DOHH2 (cell line): ENCODE measurements at regions not wholly inside any gene's neighbourhood (a gene's known extent, or its start where the extent isn't known, plus 50 kb on each side); places are given as distances from the start of the nearest gene placed in this dataset.

ENCODE experiments used
- H3F3A ChIP-seq: fragments of 200-600 bp; sonication (generic), shearing (Covaris generic); 2 replicates; pipeline ENCODE4 v1.6.0; 2016; ENCODE audit warnings: antibody characterized with exemption, mild to moderate bottlenecking; ENCODE audit not compliant: control insufficient read depth, insufficient read depth
- H3K27ac ChIP-seq: fragments of 200-600 bp; sonication (generic); 2 replicates; pipeline ENCODE4 v1.5.1; 2014; ENCODE audit warnings: low read depth, mild to moderate bottlenecking, low read length, moderate library complexity
- H3K27me3 ChIP-seq: fragments of 200-600 bp; sonication (generic); 2 replicates; pipeline ENCODE4 v1.6.1; 2014; ENCODE audit warnings: mild to moderate bottlenecking, low read length, mixed read lengths; ENCODE audit not compliant: control insufficient read depth
- H3K36me3 ChIP-seq: fragments of 200-600 bp; sonication (generic); 2 replicates; pipeline ENCODE4 v1.6.1; 2014; ENCODE audit warnings: mild to moderate bottlenecking, low read length, moderate library complexity, mixed read lengths; ENCODE audit not compliant: control insufficient read depth
- H3K4me1 ChIP-seq: fragments of 200-600 bp; sonication (generic); 2 replicates; pipeline ENCODE4 v1.6.1; 2014; ENCODE audit warnings: mild to moderate bottlenecking, low read length, mixed read lengths; ENCODE audit not compliant: control insufficient read depth
- H3K4me2 ChIP-seq: fragments of 200-600 bp; sonication (generic); 2 replicates; pipeline ENCODE4 v1.6.0; 2014; ENCODE audit warnings: mild to moderate bottlenecking, low read length, moderate library complexity
- H3K4me3 ChIP-seq: fragments of 200-600 bp; sonication (generic); 2 replicates; pipeline ENCODE4 v1.5.1; 2014; ENCODE audit warnings: mild to moderate bottlenecking, low read length, mixed read lengths
- H3K79me2 ChIP-seq: fragments of 200-600 bp; sonication (generic); 2 replicates; pipeline ENCODE4 v1.6.1; 2014; ENCODE audit warnings: mild to moderate bottlenecking, low read length, mixed read lengths; ENCODE audit not compliant: control insufficient read depth
- H3K9me2 ChIP-seq: fragments of 200-600 bp; sonication (generic); replicated peaks from 2 replicates; pipeline ENCODE4 v1.6.1; 2014; ENCODE audit warnings: mild to moderate bottlenecking, low read length, mixed read lengths; ENCODE audit not compliant: control insufficient read depth
- H3K9me3 ChIP-seq: fragments of 200-600 bp; sonication (generic); 2 replicates; pipeline ENCODE4 v1.6.1; 2014; ENCODE audit warnings: antibody characterized with exemption, low read length, mixed read lengths; ENCODE audit not compliant: control insufficient read depth, insufficient read depth
- H4K20me1 ChIP-seq: fragments of 200-600 bp; sonication (generic); 2 replicates; pipeline ENCODE4 v1.6.0; 2014; ENCODE audit warnings: low read depth, mild to moderate bottlenecking, antibody characterized with exemption, low read length, moderate library complexity; ENCODE audit not compliant: control insufficient read depth, insufficient read depth
- EZH2phosphoT487 ChIP-seq: fragments of 200-600 bp; sonication (generic); IDR thresholded peaks from 2 replicates; pipeline ENCODE4 v1.6.1; 2017; ENCODE audit warnings: borderline replicate concordance, mild to moderate bottlenecking, antibody characterized with exemption, low read length, moderate library complexity, mixed read lengths
- TF ChIP-seq, protein P1 (sequence below): fragments of 200-600 bp; sonication (generic); IDR thresholded peaks from one replicate; pipeline ENCODE4 v1.5.1; 2014; ENCODE audit warnings: antibody characterized with exemption, mild to moderate bottlenecking, low read depth, low read length; ENCODE audit not compliant: poor library complexity, severe bottlenecking

DNA sequence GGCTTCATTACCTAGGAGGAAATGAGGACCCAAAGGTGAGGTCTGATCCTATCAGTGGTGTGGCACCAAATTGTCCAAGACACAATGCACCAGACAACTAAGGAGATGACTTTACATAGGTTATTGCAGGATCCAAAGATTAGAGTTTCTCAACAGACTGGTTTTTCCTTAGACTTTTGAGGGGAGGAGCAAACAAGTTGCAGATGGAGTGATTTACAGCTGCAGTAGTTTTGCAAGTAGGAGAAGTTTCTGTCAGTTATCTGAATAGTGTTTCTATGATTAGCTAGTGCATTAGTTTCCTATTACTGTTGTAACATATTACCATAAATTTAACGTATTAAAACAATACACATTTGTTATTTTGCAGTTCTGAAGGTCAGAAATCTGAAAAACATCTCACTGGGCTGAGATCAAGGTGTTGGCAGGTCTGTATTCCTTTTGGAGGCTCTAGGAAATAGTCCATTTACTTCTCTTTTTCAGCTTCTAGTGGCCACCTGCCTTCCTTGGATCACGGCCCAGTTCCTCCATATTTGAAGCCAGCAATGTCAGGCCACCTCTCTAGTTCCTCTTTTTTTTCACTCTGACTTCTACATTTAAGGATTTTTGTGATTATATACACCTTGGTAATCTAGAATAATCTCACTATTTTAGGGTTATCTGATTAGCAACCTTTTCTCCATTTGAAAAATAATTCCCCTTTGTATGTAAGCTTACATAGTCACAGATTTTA, 994.9 kb downstream of the REEP3 start:
- Histone ChIP-seq H4K20me1 (no peaks in the 10 kb centered on the region), H3K4me2 (no peak overlapping the region), H3K79me2 (no peaks in the 10 kb centered on the region), H3K9me3 (no peaks in the 10 kb centered on the region), H3K4me3 (no peak overlapping the region), H3F3A (no peaks in the 10 kb centered on the region), H3K36me3 (no peaks in the 10 kb centered on the region), H3K27ac (no peak overlapping the region), H3K27me3 (no peaks in the 10 kb centered on the region), H3K4me1 (no peaks in the 10 kb centered on the region), H3K9me2 (no peaks in the 10 kb centered on the region)
- TF ChIP-seq, protein P1, sequence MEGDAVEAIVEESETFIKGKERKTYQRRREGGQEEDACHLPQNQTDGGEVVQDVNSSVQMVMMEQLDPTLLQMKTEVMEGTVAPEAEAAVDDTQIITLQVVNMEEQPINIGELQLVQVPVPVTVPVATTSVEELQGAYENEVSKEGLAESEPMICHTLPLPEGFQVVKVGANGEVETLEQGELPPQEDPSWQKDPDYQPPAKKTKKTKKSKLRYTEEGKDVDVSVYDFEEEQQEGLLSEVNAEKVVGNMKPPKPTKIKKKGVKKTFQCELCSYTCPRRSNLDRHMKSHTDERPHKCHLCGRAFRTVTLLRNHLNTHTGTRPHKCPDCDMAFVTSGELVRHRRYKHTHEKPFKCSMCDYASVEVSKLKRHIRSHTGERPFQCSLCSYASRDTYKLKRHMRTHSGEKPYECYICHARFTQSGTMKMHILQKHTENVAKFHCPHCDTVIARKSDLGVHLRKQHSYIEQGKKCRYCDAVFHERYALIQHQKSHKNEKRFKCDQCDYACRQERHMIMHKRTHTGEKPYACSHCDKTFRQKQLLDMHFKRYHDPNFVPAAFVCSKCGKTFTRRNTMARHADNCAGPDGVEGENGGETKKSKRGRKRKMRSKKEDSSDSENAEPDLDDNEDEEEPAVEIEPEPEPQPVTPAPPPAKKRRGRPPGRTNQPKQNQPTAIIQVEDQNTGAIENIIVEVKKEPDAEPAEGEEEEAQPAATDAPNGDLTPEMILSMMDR = no peak
- TF ChIP-seq EZH2phosphoT487 = no peak

GRCh38 chr10:64518456-64518855, 997.3 kb downstream of the REEP3 start:
- H3K4me1 ChIP-seq = no peaks in the 10 kb centered on the region
- H4K20me1 ChIP-seq = no peaks in the 10 kb centered on the region
- H3K4me3 ChIP-seq = no peak overlapping the region
- H3K4me2 ChIP-seq = no peak overlapping the region
- no peak overlapping the region for H3K27ac ChIP-seq
- H3K79me2 ChIP-seq = no peaks in the 10 kb centered on the region
- H3K27me3 ChIP-seq = no peaks in the 10 kb centered on the region
- H3K9me2 ChIP-seq = no peaks in the 10 kb centered on the region
- no peaks in the 10 kb centered on the region for H3K36me3 ChIP-seq
- no peaks in the 10 kb centered on the region for H3K9me3 ChIP-seq
- no peaks in the 10 kb centered on the region for H3F3A ChIP-seq
- TF ChIP-seq, protein P1 = no peak
- TF ChIP-seq EZH2phosphoT487 = no peak

GRCh38 chr10:64519427-64519826, 998.2 kb downstream of the REEP3 start:
- Histone ChIP-seq H3K4me1 (no peaks in the 10 kb centered on the region), H3K36me3 (no peaks in the 10 kb centered on the region), H3K27me3 (no peaks in the 10 kb centered on the region), H3K9me2 (no peaks in the 10 kb centered on the region), H3K4me2 (no peak overlapping the region), H3K9me3 (no peaks in the 10 kb centered on the region), H3K27ac (no peak overlapping the region), H3K4me3 (no peak overlapping the region), H4K20me1 (no peaks in the 10 kb centered on the region), H3F3A (no peaks in the 10 kb centered on the region), H3K79me2 (no peaks in the 10 kb centered on the region)
- no peak for TF ChIP-seq EZH2phosphoT487
- TF ChIP-seq, protein P1 = no peak
